PFSK-1 (cell line): ENCODE measurements at regions not wholly inside any gene's neighbourhood (a gene's known extent, or its start where the extent isn't known, plus 50 kb on each side); places are given as distances from the start of the nearest gene placed in this dataset.

Experiments
- POLR2AphosphoS5 ChIP-seq: IDR thresholded peaks from 2 replicates; pipeline ENCODE4 v1.6.1; 2012; ENCODE audit warnings: low read depth, mild to moderate bottlenecking, control low read depth, low read length, moderate library complexity
- REST ChIP-seq, 2 experiments: IDR thresholded peaks; 2 replicates each; pipeline versions ENCODE4 v1.6.1 to v1.8.0; 2011 to 2012; ENCODE audit warnings: low read depth in 2 of 2, low read length in 2 of 2, control low read depth in 1 of 2, inconsistent platforms in 1 of 2, mild to moderate bottlenecking in 1 of 2, moderate library complexity in 1 of 2; ENCODE audit not compliant: insufficient read depth in 1 of 2
- TAF1 ChIP-seq: IDR thresholded peaks from 2 replicates; pipeline ENCODE4 v1.6.1; 2012; ENCODE audit warnings: low read length, control low read depth, borderline replicate concordance; ENCODE audit not compliant: insufficient read depth

GRCh38 chr6:5854899-5855298, 151.8 kb downstream of the NRN1 start:
- TF ChIP-seq TAF1 (no peak), REST (IDR thresholded peaks at IDR 0.05; ENCODE audit: insufficient read depth in 1 of 2, low read depth in 2 of 2, low read length in 2 of 2) (no peak), POLR2AphosphoS5 (no peak)
